ENCODE measurements at regions not wholly inside any gene's neighbourhood (a gene's known extent, or its start where the extent isn't known, plus 50 kb on each side); places are given as distances from the start of the nearest gene placed in this dataset.

GRCh38 chr10:127804696-127805095 lies 67.7 kb downstream of the FOXI2 start:
- no peak for TF ChIP-seq CTCF (IDR thresholded peaks at IDR 0.05)
- no peak for TF ChIP-seq POLR2A (IDR thresholded peaks at IDR 0.05)
